RWPE1 (cell line): ENCODE measurements at regions not wholly inside any gene's neighbourhood (a gene's known extent, or its start where the extent isn't known, plus 50 kb on each side); places are given as distances from the start of the nearest gene placed in this dataset.
"Not testable (repeated sequence)": the region's sequence is repeated elsewhere in the genome, so short reads cannot be mapped to it uniquely, and the experiment has no call there.

ENCODE experiments used
- CTCF ChIA-PET: fragments of 350-600 bp; sonication (Branson Sonifier 250); formaldehyde crosslinking; extraction: SDS; loops from one replicate; lab custom pipeline; 2021; lab: Yijun Ruan, JAX
- POLR2A ChIA-PET: fragments of 400-600 bp; formaldehyde crosslinking; extraction: SDS; loops from one replicate; lab custom pipeline; 2020; ENCODE audit warnings: antibody characterized with exemption; ENCODE audit not compliant: low non-redundant PET; lab: Yijun Ruan, JAX
- DNase-seq: peaks from one replicate; pipeline ENCODE4 v3.0.0; 2012; ENCODE audit warnings: low spot score
- H3K27ac ChIP-seq: fragments of 450-650 bp; 2 replicates; pipeline ENCODE4 v1.5.1; 2017
- CTCF ChIP-seq: fragments of 450-650 bp; conservative IDR thresholded peaks from 2 replicates; pipeline ENCODE4 v1.5.1; 2017; ENCODE audit warnings: low read depth, mild to moderate bottlenecking

GRCh38 chr14:83614956-83615355, 1915.0 kb upstream of the FLRT2 start:
- CTCF ChIA-PET: interaction anchor here (0.6 kb wide), 1 partner anchor 15 kb away, joined by 3 read pairs; no protein-coding TSS in a partner anchor
- no peak overlapping the region for H3K27ac ChIP-seq
- POLR2A ChIA-PET: no interaction called here
- DNase-seq: no peak
- TF ChIP-seq CTCF: no peak

GRCh38 chr14:83624541-83624940, 1905.4 kb upstream of the FLRT2 start:
- POLR2A ChIA-PET: no interaction called here
- DNase-seq: no peak
- CTCF ChIA-PET: no interaction called here
- no peak for TF ChIP-seq CTCF
- H3K27ac ChIP-seq: no peak overlapping the region

- H3K27ac ChIP-seq: no peak overlapping the region
- no peak for TF ChIP-seq CTCF
- DNase-seq: no peak
- POLR2A ChIA-PET: no interaction called here
- CTCF ChIA-PET: no interaction called here
Measured at GRCh38 chr14:83632375-83632774, 1897.6 kb upstream of the FLRT2 start.

GRCh38 chr14:83638748-83639504, 1891.0 kb upstream of the FLRT2 start:
- ChIA-PET CTCF (no interaction called here), POLR2A (no interaction called here)
- no peak for TF ChIP-seq CTCF
- DNase-seq: no peak
- H3K27ac ChIP-seq: no peak overlapping the region

GRCh38 chr14:83639505-83639875, 1890.5 kb upstream of the FLRT2 start:
- CTCF ChIA-PET, H3K27ac ChIP-seq, POLR2A ChIA-PET, DNase-seq: not testable (repeated sequence)

GRCh38 chr14:83646228-83646627, 1883.7 kb upstream of the FLRT2 start:
- TF ChIP-seq CTCF: no peak
- CTCF ChIA-PET: no interaction called here
- no peak overlapping the region for H3K27ac ChIP-seq
- no peak for DNase-seq
- POLR2A ChIA-PET: no interaction called here

- TF ChIP-seq CTCF: no peak
- ChIA-PET CTCF (no interaction called here), POLR2A (no interaction called here)
- DNase-seq: no peak
- no peak overlapping the region for H3K27ac ChIP-seq
Measured at GRCh38 chr14:83660597-83660996, 1869.3 kb upstream of the FLRT2 start.
